Muscle of back (tissue), 3 donors: ENCODE measurements at regions not wholly inside any gene's neighbourhood (a gene's known extent, or its start where the extent isn't known, plus 50 kb on each side); places are given as distances from the start of the nearest gene placed in this dataset.
"Not testable (repeated sequence)": the region's sequence is repeated elsewhere in the genome, so short reads cannot be mapped to it uniquely, and the experiment has no call there.

ENCODE experiments used
- DNase-seq, 3 donors: peaks; one replicate each; pipeline versions ENCODE4 v3.0.0 to v3.0.0-alpha.2; 2013

GRCh38 chr11:13782390-13783075 is 114.1 kb downstream of the FAR1 start:
- DNase-seq, result peak in 2 of 3 donors; percentile 17 to 49

- peak in 2 of 3 donors; percentile 20 to 27 for DNase-seq
Observed at GRCh38 chr11:13784441-13784840, 116.0 kb downstream of the FAR1 start.

GRCh38 chr11:13784855-13785254 is 116.4 kb downstream of the FAR1 start:
- peak in 2 of 3 donors; percentile 14 to 32 for DNase-seq

- no peak for DNase-seq
Observed at GRCh38 chr11:13786688-13787087, 118.2 kb downstream of the FAR1 start.

- not testable (repeated sequence) for DNase-seq
Observed at GRCh38 chr11:13797616-13798015, 129.1 kb downstream of the FAR1 start.

GRCh38 chr11:13800901-13801300 is 132.4 kb downstream of the FAR1 start:
- DNase-seq, result no peak

- no peak for DNase-seq
Observed at GRCh38 chr11:13818325-13818724, 144.2 kb upstream of the SPON1 start.

GRCh38 chr11:13826505-13827278 is 135.8 kb upstream of the SPON1 start:
- DNase-seq, result peak in 1 of 3 donors; percentile 9

- DNase-seq, result peak; percentile 72 to 82 (median 75)
Observed at GRCh38 chr11:13831696-13832095, 130.8 kb upstream of the SPON1 start.

GRCh38 chr11:13834463-13834862 is 128.1 kb upstream of the SPON1 start:
- no peak for DNase-seq

- no peak for DNase-seq
Observed at GRCh38 chr11:13836666-13837065, 125.9 kb upstream of the SPON1 start.

GRCh38 chr11:13837286-13837685 is 125.2 kb upstream of the SPON1 start:
- DNase-seq, result no peak

- DNase-seq, result no peak
Observed at GRCh38 chr11:13841393-13841792, 121.1 kb upstream of the SPON1 start.

- DNase-seq, result no peak
Observed at GRCh38 chr11:13848031-13848430, 114.5 kb upstream of the SPON1 start.

GRCh38 chr11:13850231-13851005 is 112.1 kb upstream of the SPON1 start:
- DNase-seq, result peak in 1 of 3 donors; percentile 26

- no peak for DNase-seq
Observed at GRCh38 chr11:13851691-13852090, 110.8 kb upstream of the SPON1 start.

- DNase-seq, result no peak
Observed at GRCh38 chr11:13852481-13852880, 110.0 kb upstream of the SPON1 start.

- no peak for DNase-seq
Observed at GRCh38 chr11:13857828-13858227, 104.7 kb upstream of the SPON1 start.

- DNase-seq, result no peak
Observed at GRCh38 chr11:13859892-13860291, 102.6 kb upstream of the SPON1 start.

GRCh38 chr11:13861411-13861810 is 101.1 kb upstream of the SPON1 start:
- DNase-seq, result no peak

- DNase-seq, result no peak
Observed at GRCh38 chr11:13862845-13863392, 99.6 kb upstream of the SPON1 start.

GRCh38 chr11:13868710-13869397 is 93.7 kb upstream of the SPON1 start:
- DNase-seq, result no peak
